H9 (cell line): ENCODE measurements at regions not wholly inside any gene's neighbourhood (a gene's known extent, or its start where the extent isn't known, plus 50 kb on each side); places are given as distances from the start of the nearest gene placed in this dataset.

Experiments used
- DNase-seq: peaks from one replicate; pipeline ENCODE4 v3.0.0-alpha.2; 2017
- H2AFZ ChIP-seq: one replicate; pipeline ENCODE4 v1.6.1; 2013; ENCODE audit warnings: mild to moderate bottlenecking, low read length, control low read depth, moderate library complexity
- H2AK5ac ChIP-seq: 2 replicates; pipeline ENCODE4 v1.6.1; 2013; ENCODE audit warnings: low read length, control low read depth, mixed read lengths; ENCODE audit not compliant: insufficient read length
- H2BK120ac ChIP-seq: one replicate; pipeline ENCODE4 v1.6.1; 2013; ENCODE audit warnings: low read depth, mild to moderate bottlenecking, low read length, control low read depth, inconsistent platforms; ENCODE audit not compliant: poor library complexity, severe bottlenecking
- H2BK12ac ChIP-seq: 2 replicates; pipeline ENCODE4 v1.6.1; 2013; ENCODE audit warnings: low read length, control low read depth, mixed read lengths, low read depth; ENCODE audit not compliant: insufficient read length
- H2BK15ac ChIP-seq: 2 replicates; pipeline ENCODE4 v1.6.1; 2013; ENCODE audit warnings: low read depth, low read length, control low read depth
- H2BK20ac ChIP-seq: one replicate; pipeline ENCODE4 v1.6.1; 2013; ENCODE audit warnings: low read depth, mild to moderate bottlenecking, low read length, control low read depth, inconsistent platforms; ENCODE audit not compliant: poor library complexity, severe bottlenecking
- H2BK5ac ChIP-seq: 2 replicates; pipeline ENCODE4 v1.6.1; 2013; ENCODE audit warnings: low read length, control low read depth, mixed read lengths; ENCODE audit not compliant: insufficient read length
- H3K14ac ChIP-seq: 2 replicates; pipeline ENCODE4 v1.6.1; 2013; ENCODE audit warnings: low read length, control low read depth; ENCODE audit not compliant: insufficient read depth
- H3K18ac ChIP-seq: 2 replicates; pipeline ENCODE4 v1.6.1; 2013; ENCODE audit warnings: low read depth, mild to moderate bottlenecking, mixed read lengths, low read length, control low read depth; ENCODE audit not compliant: insufficient read length
- H3K23ac ChIP-seq: 2 replicates; pipeline ENCODE4 v1.6.1; 2013; ENCODE audit warnings: low read length, control low read depth, mixed read lengths, low read depth; ENCODE audit not compliant: insufficient read length
- H3K23me2 ChIP-seq: 2 replicates; pipeline ENCODE4 v1.6.1; 2013; ENCODE audit warnings: low read depth, mild to moderate bottlenecking, mixed read lengths, low read length, control low read depth; ENCODE audit not compliant: insufficient read length, poor library complexity, severe bottlenecking
- H3K27ac ChIP-seq: 2 replicates; pipeline ENCODE4 v1.5.1; 2013; ENCODE audit warnings: low read length, control low read depth, mixed read lengths, low read depth; ENCODE audit not compliant: insufficient read length
- H3K27me3 ChIP-seq: 2 replicates; pipeline ENCODE4 v1.6.1; 2013; ENCODE audit warnings: low read length, control low read depth, inconsistent platforms; ENCODE audit not compliant: insufficient read depth
- H3K4ac ChIP-seq: 2 replicates; pipeline ENCODE4 v1.6.1; 2013; ENCODE audit warnings: low read depth, mild to moderate bottlenecking, control low read depth, inconsistent platforms, low read length, moderate library complexity
- H3K4me1 ChIP-seq: 2 replicates; pipeline ENCODE4 v1.6.1; 2013; ENCODE audit warnings: low read length, control low read depth, inconsistent platforms; ENCODE audit not compliant: insufficient read depth
- H3K4me2 ChIP-seq: 2 replicates; pipeline ENCODE4 v1.6.1; 2013; ENCODE audit warnings: low read length, control low read depth, mixed read lengths; ENCODE audit not compliant: insufficient read length, insufficient read depth
- H3K56ac ChIP-seq: 2 replicates; pipeline ENCODE4 v1.6.1; 2013; ENCODE audit warnings: low read depth, mild to moderate bottlenecking, mixed read lengths, low read length, control low read depth; ENCODE audit not compliant: insufficient read length
- H3K79me1 ChIP-seq: 2 replicates; pipeline ENCODE4 v1.6.1; 2013; ENCODE audit warnings: low read depth, mild to moderate bottlenecking, moderate library complexity, low read length, control low read depth, inconsistent platforms; ENCODE audit not compliant: insufficient read depth, poor library complexity, severe bottlenecking
- H3K79me2 ChIP-seq: 2 replicates; pipeline ENCODE4 v1.6.1; 2013; ENCODE audit warnings: low read length, control low read depth, inconsistent platforms; ENCODE audit not compliant: insufficient read depth
- H3K9ac ChIP-seq: 2 replicates; pipeline ENCODE4 v1.6.1; 2013; ENCODE audit warnings: low read length, control low read depth, mixed read lengths; ENCODE audit not compliant: insufficient read length; ENCODE audit errors: extremely low read depth
- H3K9me3 ChIP-seq: one replicate; pipeline ENCODE4 v1.6.1; 2013; ENCODE audit warnings: low read depth, low read length, inconsistent platforms; ENCODE audit not compliant: control insufficient read depth
- H3T11ph ChIP-seq: one replicate; pipeline ENCODE4 v1.6.1; 2013; ENCODE audit warnings: mild to moderate bottlenecking, low read length, control low read depth, inconsistent platforms
- H4K20me1 ChIP-seq: one replicate; pipeline ENCODE4 v1.6.1; 2013; ENCODE audit not compliant: control insufficient read depth, insufficient read length, insufficient read depth
- H4K5ac ChIP-seq: 2 replicates; pipeline ENCODE4 v1.6.1; 2013; ENCODE audit warnings: low read depth, mild to moderate bottlenecking, mixed read lengths, low read length, control low read depth; ENCODE audit not compliant: insufficient read length
- H4K8ac ChIP-seq: replicated peaks from 2 replicates; pipeline ENCODE4 v1.6.1; 2013; ENCODE audit warnings: low read length, control low read depth, mixed read lengths, low read depth; ENCODE audit not compliant: insufficient read length
- H4K91ac ChIP-seq: 2 replicates; pipeline ENCODE4 v1.6.1; 2013; ENCODE audit warnings: low read depth, mild to moderate bottlenecking, moderate library complexity, mixed read lengths, low read length, control low read depth; ENCODE audit not compliant: insufficient read length
- H3K27ac Mint-ChIP-seq, 3 experiments: 2 replicates in 2 of 3; 3 replicates in 1 of 3; pipeline ENCODE4 v1.8.0; 2020 to 2021; ENCODE audit warnings: mixed read lengths in 3 of 3, mild to moderate bottlenecking in 1 of 3, moderate library complexity in 1 of 3
- H3K27me3 Mint-ChIP-seq: 2 replicates; pipeline ENCODE4 v1.8.0; 2021; ENCODE audit warnings: low read depth, mild to moderate bottlenecking, moderate library complexity, mixed read lengths
- H3K36me3 Mint-ChIP-seq, 3 experiments: 2 replicates in 2 of 3; 3 replicates in 1 of 3; pipeline ENCODE4 v1.8.0; 2020 to 2021; ENCODE audit warnings: low read depth in 3 of 3, mixed read lengths in 3 of 3; ENCODE audit not compliant: insufficient read depth in 1 of 3
- H3K4me1 Mint-ChIP-seq, 2 experiments: 2 replicates each; pipeline ENCODE4 v1.8.0; 2020; ENCODE audit warnings: mixed read lengths in 2 of 2
- H3K4me3 Mint-ChIP-seq, 2 experiments: 2 replicates in 1 of 2; 3 replicates in 1 of 2; pipeline ENCODE4 v1.8.0; 2020 to 2021; ENCODE audit warnings: mild to moderate bottlenecking in 2 of 2, mixed read lengths in 2 of 2, moderate library complexity in 1 of 2
- H3K9me3 Mint-ChIP-seq, 2 experiments: 2 replicates in 1 of 2; 3 replicates in 1 of 2; pipeline ENCODE4 v1.8.0; 2020; ENCODE audit warnings: mild to moderate bottlenecking in 2 of 2, mixed read lengths in 2 of 2, moderate library complexity in 1 of 2
- CTCF ChIP-seq: fragments of 200-600 bp; sonication (generic); conservative IDR thresholded peaks from 3 replicates; pipeline ENCODE4 v1.8.0; 2021; ENCODE audit warnings: antibody characterized with exemption, mild to moderate bottlenecking
- WGBS: extraction: QIAGEN DNeasy Blood & Tissue Kit; methylation state at CpG from one replicate; pipeline ENCODE4 v1.1.7; 2013; ENCODE audit warnings: missing lambda C conversion rate, low lambda C conversion rate, mixed read lengths; ENCODE audit not compliant: insufficient read length; ENCODE audit errors: extremely low coverage; 5-methylcytosine and 5-hydroxymethylcytosine counted together

- no peaks in the 10 kb centered on the region for H3K9me3 Mint-ChIP-seq
These were observed 102.3 kb downstream of the NPIPB11 start for GRCh38 chr16:29304251-29304650.

More at GRCh38 chr16:29304251-29304650, 102.3 kb downstream of the NPIPB11 start:
- H2BK12ac ChIP-seq = no peak overlapping the region
- DNase-seq = no peak
- Mint-ChIP-seq H3K36me3 (no peaks in the 10 kb centered on the region), H3K27me3 (no peaks in the 10 kb centered on the region; the same call in 1 of the 2 replicates), H3K4me3 (no peak overlapping the region), H3K27ac (no peak overlapping the region), H3K4me1 (peaks cover 4 to 7% of the 10 kb centered on the region in 2 experiments; a peak in 3 of 4 replicates)
- H3K4ac ChIP-seq = no peak overlapping the region
- H3K14ac ChIP-seq = no peak overlapping the region
- TF ChIP-seq CTCF = no peak
- H3K18ac ChIP-seq = no peak overlapping the region
- H3K27me3 ChIP-seq = no peaks in the 10 kb centered on the region
- H2BK120ac ChIP-seq = no peak overlapping the region
- no peak overlapping the region for H4K91ac ChIP-seq
- H3K79me2 ChIP-seq = no peaks in the 10 kb centered on the region
- no peak overlapping the region for H2BK15ac ChIP-seq
- no peaks in the 10 kb centered on the region for H4K20me1 ChIP-seq
- H3T11ph ChIP-seq = no peak overlapping the region
- H4K8ac ChIP-seq = no peak overlapping the region
- H2AK5ac ChIP-seq = no peak overlapping the region
- H3K9me3 ChIP-seq = no peaks in the 10 kb centered on the region
- H3K4me2 ChIP-seq = no peak overlapping the region
- no peak overlapping the region for H3K27ac ChIP-seq
- H3K23me2 ChIP-seq = no peaks in the 10 kb centered on the region
- no peaks in the 10 kb centered on the region for H3K4me1 ChIP-seq
- no peak overlapping the region for H2BK5ac ChIP-seq
- no peaks in the 10 kb centered on the region for H3K79me1 ChIP-seq
- H2AFZ ChIP-seq = no peak overlapping the region
- H3K56ac ChIP-seq = no peak overlapping the region
- H2BK20ac ChIP-seq = no peak overlapping the region
- H3K23ac ChIP-seq = no peak overlapping the region
- no peak overlapping the region for H3K9ac ChIP-seq
- whole genome bisulfite sequencing = no CpG with 5 or more reads among the region's 11 CpGs
- no peak overlapping the region for H4K5ac ChIP-seq
